Hippocampal formation (tissue), 2 donors: ENCODE measurements at regions not wholly inside any gene's neighbourhood (a gene's known extent, or its start where the extent isn't known, plus 50 kb on each side); places are given as distances from the start of the nearest gene placed in this dataset.

Source experiments
- DNase-seq, 2 donors: peaks; one replicate each; lab custom pipeline; 2025; lab: John Stamatoyannopoulos, UW

DNA sequence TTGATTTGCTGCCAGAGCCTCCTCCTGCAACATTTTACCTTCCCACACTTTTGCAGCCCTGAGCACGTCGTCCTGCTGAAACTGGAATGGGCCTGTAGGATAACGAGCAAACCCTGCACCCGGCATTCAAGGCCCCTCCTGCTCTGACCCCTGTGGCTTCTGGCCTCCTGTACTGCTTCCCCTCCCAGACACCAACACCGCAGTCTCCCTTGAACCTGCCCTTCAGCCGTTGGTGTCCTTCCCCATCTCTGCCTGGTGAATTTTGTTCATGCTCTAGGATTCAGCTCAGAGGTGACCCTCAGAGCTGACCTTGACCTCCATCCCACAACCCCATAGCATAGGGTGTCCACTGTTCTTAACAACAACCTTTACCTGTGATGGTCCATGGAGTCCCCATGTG lies 535.1 kb downstream of the MATN1 start:
- no peak for DNase-seq

DNA sequence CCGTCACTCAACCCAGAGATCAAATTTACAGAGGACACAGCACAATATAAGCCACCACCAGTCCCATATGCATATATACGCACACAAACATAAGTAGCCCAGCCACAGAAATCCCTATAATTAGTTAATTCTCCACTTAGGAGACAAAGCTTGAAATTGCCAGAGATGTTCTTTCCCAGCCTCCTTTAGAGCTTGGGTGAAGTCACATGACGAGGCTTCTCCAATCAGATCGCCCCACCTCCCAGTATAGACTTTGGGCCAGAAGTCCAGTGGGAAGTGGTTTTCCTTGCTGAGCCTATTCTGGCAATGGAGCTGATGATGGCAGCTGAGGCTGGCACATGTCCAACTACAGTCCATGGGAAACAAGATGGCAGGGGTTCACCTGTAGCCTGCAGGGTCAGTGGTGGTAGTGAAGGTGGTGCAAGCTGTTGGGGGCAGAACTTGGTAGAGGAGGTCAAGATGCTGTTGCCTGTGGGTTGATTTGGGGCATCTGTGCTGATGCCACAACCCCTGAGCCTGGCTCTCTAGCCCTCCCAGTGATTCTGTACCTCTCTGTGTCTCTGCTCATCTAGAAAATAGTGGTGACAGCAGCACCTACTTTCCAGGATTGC lies 535.9 kb downstream of the MATN1 start:
- DNase-seq = no peak

DNA sequence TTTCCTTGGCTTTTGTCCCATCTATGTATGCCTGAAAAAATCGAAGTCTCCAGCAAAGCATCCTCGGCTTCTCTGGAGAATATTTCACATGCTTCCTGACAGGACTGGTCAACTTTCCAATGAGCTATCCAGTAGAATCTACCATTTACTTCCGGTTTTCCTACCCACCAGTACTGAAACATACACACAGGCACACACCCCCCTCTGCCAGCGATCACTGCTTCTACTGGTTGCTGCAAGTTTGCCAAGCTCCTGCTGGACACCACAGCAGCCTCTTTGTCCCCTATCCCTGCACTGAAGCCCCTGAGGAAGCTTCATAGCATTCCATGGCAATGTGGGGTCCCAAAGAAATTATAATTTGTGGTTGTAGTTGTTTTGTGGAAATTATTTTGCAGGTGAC lies 536.8 kb downstream of the MATN1 start:
- DNase-seq = no peak

DNA sequence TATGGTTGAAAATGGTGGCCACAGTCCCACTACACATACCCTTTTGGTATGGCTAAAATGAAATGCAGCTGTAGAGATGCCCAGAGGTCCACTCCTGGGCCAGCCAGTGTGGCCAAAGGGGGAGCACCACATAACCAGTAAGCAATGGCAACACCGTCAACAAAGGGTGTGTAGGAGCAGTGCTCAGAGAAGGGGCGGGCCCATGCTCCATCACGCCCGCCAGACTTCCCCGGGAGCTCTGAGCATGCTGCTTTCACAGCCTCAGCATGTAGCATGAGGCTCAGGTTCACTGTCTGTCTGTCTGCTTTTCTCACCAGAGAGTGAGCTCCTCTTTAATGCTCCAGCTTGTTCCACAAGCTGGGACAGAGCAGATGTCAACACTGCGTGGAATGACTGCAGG lies 537.6 kb downstream of the MATN1 start:
- no peak for DNase-seq

DNA sequence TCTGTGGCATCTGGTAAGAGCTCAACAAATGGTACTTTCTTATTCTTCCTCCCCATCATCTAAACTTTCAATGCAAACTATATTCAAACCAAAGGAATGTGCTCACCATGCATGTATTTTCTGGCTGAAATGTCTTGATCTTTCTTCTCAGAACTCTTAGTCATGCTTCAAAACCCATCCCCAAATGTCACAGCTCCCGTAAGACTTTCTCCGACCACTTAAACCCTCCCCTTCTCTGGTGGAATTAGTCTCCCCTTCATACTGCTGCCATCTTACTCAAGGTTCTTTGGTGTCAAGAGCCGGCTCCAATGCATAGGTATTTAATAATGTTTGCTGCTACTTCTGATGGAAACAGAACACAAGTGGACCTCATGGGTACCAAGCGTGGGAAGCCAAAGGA lies 538.1 kb downstream of the MATN1 start:
- no peak for DNase-seq

DNA sequence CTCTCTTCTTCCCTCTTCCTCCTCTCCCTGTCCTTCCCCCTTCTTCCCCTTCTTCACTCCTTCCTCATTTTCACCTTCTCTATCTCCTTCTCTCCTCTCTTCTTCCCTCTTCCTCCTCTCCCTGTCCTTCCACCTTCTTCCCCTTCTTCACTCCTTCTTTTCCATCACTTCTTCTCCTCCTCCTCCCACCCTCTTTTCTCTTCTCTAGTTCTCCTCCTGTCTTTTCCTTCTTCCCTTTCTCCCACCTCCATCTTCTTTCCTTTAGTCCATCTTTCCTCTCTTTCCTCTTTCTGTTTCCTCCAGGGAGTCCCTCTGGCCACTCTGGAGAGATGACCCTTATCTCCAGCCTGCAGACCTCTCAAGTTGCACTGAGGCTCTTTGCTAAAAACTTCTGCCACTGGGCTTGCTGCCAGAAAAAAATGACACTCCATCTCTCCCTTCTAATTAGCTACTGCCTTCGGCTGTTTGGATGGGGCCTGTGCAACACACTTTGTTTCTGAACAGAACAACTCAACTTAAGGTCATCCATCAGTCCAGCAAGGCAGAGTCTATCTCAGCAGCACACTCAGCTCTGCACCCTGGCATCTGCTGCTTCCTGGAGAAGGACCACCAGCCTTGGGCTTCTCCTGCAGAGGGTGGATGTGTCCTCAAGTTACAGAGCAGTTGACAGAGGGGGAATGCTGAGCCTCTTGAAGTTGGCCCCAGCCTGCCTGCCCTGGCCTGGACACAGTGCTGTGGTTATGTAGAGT lies 538.8 kb downstream of the MATN1 start:
- no peak for DNase-seq

DNA sequence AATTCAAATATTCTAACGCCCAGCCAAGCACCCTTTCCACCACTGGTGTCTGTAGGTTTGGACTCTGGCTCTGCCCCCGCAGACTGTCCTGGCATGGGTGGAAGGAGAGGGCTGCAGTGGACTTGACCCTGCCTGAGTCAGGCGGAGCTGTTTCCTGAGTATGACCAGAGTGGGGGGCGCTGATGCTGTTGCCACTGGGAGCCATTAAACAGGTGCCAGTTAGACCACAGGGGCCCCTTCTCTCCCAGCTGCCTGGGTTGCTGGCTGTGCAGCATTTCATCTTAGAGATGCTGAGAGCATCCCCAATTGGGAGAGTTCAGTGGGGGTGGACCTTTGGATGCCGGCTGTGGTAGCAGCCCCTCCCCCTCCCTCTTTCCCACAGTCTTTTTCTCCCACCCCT lies 539.5 kb downstream of the MATN1 start:
- DNase-seq = no peak

DNA sequence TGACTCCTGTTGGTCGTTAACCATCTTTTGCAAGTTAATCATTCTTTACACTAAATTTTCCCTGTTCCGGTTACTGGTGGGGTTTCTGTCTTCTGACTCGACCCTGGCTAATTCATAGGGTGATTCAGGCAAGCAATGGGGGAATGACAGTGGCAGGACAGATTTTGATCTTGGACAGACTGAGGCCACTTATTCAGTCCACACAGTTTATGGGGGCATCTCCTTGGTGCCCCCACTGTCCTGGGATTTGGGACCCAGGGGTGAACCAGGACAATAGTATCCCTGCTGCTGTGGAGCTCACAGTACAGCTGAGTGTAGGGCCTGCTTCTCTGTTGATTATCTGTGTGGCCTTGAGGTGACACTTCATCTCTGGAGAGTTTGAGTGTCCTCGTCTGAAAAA lies 540.4 kb downstream of the MATN1 start:
- DNase-seq = no peak

DNA sequence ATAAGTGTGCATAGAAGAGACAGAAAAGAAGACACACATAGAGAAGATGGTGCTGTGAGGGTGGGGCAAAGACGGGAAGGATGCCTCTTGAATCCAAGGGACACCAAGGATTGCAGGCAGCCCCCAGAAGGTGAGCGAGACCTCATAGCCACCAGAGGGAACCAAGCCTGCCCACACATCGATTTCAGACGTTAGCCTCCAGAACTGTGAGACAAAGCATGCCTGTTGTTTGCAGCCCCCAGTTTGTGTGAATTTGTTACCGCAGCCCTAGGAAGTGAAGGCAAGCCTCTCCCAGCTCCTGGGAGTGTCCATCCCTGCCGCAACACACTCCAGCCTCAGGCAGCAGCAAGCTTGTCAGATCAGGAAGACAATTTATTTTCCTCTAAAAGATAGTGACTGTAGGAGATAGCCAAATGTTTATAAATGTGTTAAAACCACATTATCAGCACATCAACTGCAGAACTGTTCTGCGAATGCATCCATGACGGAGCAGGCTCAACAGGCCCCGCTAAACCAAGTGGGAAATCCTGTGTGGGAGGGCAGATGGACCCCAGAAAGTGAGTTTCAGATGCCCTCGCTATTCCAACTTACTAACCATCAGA lies 543.3 kb downstream of the MATN1 start:
- DNase-seq = no peak

DNA sequence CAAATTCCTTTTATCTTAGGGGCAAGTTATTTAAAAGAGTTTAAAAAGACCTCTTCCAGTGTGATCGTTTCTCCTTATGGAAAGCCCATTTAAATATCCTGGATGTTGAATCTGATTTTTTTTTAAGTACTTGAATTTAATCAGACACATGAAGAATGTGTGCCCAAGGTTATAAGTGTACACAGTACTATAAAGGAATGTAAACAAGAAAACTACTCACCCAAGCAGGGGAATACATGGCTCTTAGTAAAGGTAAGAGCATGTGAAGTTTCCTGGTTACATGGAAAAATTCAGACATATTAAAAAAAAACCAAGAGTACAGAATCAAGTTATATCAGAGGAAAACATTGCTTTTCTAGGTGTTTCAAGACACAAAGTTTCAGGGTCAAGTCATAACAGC lies 546.9 kb downstream of the MATN1 start:
- no peak for DNase-seq

DNA sequence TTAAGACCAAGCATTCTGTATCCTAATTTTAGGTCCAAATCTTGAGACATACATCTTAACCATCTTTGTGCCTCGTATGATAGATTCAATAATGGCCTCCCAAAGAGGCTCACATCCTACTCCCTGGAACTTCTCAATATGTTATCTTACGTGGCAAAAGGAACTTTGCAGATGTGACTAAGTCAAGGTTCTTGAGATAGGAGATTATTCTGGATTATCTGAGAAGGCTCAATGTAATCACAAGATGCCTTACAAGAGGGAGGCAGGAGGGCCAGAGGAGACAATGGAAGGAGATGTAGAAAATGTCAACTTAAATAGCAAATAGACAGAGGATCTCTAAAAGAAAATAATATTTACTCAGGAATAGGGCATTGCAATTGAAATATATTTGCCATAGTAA lies 548.9 kb downstream of the MATN1 start:
- DNase-seq = no peak

DNA sequence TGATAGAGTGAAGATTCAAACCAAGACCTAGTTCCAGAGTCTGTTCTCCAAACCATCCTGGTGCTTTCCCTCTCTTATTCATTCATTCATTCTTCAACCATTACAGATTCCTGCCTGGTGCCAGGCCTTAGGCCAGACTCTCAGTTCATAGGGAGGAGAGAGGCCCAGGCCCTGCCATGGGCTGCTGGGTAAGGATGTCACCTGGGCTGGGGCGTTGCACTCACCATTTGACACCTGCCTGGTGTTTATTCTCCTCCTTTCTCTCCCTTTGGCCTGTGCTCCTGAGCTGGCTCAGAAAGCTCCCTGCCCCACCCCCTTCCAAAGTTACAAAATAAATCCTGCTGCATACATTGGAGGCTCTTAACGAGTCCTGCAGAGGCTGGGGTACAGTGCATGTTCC lies 549.8 kb downstream of the MATN1 start:
- no peak for DNase-seq

DNA sequence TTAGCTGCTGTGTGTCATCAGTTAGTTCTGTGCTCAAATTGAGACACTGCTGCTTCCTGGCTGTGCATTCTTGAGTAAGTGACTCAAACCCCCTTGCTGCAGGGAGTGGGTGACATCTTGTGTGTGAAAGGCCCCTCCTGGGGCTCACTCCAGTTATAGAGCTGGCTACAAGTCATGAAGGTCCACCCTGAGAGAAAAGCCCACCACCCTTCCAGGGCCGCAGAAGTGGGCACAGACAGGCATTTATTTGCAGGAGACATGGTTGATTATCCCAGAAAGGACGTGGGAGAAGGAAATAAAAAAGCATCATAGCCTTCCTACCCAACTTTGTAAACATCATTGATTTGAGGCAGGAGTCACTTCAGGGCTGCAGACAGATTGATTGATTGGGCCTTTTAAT lies 550.6 kb downstream of the MATN1 start:
- DNase-seq = no peak

DNA sequence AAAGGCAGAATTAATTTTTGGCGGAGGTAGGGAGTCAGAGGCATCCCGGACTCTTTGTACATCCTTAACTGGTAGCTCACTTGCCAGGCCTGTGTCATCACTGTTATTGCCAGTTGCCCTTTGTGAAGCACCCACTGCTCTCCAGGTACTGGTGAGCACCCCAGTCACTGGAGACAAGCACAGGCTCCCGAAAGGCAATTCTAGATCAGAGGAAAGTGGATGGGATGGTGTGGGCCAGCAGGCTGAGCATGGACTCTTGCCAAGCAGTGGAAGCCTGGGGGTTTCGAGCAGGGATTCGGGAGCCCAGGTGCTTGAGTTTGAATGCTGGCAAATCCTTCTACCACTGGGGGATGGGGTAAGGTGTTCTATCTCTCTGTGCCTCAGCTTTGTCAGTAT lies 551.1 kb downstream of the MATN1 start:
- DNase-seq = no peak

DNA sequence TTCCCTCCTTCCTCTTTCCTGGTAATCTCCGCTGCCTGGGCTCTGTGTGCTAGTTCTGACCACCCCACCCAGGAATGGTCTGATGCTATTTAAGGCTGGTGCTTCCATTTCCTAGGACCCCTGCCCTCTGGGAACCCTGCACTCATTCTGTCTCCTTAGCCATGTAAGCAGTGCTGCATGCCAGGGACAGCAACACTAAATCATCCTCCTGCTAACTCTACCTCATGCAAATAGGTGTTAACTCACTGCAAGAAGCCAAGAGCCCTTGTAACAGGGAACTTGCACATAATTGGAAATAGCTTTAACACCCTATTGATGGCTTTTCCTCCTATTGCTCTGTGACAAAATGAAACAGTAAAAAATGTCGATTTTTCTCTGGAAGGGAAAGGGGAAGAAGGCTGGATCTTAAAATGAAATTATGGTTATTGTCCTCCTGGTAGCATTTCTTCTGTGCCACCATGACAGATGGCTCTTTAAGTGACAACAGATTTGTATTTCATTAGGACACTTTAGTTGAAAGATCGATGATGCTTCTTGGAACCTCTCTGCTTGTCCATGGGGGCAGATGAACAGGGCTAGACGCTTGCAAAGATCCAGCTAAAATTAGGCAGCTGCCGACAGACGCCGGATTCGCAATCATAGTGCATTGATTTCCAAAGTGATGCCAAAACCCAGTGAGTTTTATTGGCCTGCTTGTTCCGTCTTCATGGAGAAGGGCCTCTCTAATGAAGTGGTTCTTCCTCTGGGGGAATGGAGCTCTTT lies 551.7 kb downstream of the MATN1 start:
- no peak for DNase-seq

DNA sequence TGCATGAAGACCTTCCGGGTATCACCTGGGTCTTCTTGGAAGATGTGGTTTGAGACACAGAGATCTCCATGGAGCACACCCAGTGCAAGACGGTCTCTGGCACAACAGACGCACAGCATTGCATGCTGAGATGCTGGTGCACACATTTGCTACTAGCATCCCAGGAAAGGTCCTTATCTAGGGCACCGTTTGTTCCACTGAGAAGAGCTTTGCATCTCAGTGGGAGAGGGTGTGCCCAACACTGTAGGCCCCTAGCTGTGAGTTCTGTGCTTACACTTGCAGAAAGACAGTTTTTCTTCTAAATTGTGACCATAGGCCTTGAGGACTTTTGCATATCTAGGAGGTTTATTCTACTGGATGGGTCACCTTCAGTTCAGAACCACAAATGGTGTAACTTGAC lies 554.1 kb downstream of the MATN1 start:
- DNase-seq = no peak

DNA sequence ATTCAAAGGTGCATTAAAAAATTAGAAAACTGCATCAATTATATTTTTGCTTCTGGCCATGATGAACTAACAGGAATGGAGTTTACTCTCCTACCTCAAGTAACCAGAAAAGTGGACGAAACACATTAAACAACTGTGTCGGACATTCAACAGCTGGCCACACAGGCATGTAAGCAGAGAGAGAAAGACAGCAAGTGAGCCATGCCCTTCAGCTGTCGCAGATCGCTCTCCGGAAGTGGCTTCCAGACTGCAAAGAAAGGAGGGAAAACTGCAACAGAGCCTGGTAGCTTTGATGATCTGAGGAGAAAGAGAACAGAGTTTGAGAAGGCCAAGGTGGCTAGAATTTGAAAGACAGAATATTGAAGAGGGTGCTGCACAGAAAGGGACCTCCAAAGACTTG lies 557.2 kb downstream of the MATN1 start:
- DNase-seq = no peak

DNA sequence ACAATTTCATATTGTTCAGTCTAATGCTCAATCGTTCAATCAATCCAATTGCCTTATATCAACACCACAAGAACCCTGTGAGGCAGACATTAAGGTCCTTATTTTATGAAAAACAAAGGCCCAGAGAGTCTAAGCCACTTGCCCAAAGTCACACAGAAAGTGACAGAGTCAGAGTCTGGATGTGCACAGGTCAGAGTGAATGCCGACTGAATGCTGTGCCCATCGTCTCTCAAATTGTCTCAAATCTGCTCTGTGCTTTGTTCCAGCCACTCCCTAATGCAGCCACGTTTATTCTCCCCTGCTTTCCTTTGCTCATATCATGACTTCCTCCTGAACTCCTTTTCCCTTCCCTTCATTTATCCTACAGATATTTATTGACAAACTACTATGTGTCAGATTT lies 558.3 kb downstream of the MATN1 start:
- no peak for DNase-seq

DNA sequence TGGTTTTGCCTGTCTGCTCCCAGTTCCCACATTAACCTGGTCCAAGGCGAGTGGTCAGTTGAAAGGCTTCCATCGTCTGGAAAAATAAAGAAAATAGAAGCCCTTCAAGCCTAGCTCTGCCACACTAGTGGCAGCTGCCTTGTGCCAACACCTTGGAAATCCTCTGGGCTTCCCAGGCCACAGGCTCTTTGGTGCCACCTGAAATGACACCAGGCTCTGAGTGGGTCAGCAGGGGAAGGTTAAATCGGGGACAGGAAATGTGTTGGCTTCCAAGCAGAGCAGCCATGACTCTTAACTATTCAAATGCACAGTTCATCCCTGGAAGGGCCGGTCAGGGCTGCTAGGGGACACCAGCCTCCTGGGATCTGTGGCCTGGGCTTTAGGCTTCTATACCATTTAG lies 558.7 kb downstream of the MATN1 start:
- DNase-seq = no peak

DNA sequence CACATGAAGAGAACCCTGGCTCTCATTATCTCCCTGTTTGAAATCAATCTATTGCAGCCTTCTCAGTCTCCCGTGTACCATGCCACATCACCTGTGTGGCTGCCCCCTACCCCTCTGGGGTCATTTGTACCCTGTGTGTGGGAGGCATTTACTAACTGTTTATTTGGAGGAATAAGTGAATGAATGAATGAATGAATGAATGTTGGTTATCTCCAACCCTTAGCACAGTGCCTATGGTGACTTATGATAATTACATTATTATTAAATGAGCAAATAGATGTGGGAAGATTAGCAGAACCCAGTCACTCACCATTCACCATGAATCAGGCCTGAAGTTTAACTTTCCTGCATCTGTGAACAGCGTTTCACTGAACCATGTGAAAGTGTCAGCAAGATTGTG lies 560.8 kb downstream of the MATN1 start:
- DNase-seq = no peak

DNA sequence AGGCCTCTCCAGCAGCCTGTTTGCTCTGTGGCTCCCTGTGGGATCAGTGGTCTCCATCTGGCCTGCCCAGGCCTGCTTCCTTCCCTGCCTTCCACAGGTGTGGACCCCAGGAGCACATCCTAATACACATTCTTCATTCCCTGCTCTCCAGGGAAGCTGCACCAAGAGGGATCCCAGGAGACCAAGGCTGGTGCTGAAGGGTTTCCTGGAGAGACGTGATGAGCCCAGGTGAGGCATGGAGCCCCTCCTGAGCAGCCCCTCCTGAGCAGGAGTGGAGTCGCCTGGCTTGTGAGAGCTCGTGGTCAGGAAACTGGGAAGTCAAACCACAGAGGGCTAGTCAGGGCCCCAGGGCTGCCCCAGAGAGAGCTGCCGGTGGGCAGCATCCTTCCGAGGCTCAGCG lies 561.4 kb downstream of the MATN1 start:
- DNase-seq = no peak

DNA sequence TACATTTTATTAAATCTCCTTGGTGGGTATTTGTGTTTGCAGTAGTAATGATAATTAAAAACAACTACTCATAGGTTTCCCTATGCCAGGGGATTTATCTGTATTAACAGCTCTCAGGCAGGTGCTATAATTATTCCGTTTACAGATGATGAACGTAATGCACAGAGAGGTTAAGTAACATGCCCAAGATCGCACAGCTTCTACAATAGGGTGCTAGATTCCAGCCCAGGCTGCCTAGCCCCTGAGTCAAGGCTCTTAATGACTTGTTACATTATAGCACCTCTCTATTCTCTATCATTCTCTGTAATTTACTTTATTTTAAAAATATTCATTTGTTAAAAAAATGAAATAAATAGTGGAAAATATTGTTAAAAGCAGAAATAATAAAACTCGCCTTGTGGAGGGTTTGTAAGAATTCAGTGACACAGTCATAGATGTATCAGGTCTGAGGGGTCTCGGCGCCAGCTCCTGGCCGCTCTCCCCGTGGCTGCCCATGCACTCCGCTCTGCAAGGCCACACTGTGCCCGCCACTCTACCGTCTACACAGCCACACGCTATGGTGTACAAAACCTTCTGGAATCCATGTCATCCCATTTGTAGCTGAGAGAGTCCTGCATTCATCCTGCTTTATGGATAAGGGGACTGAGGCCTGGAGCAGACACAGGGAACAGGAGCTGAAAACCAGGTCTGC lies 562.2 kb downstream of the MATN1 start:
- DNase-seq = no peak
